DND-41 (cell line): ENCODE measurements at regions not wholly inside any gene's neighbourhood (a gene's known extent, or its start where the extent isn't known, plus 50 kb on each side); places are given as distances from the start of the nearest gene placed in this dataset.
A peak's percentile ranks its signal among the peaks of the same experiment; 100 is the strongest.

Experiments
- ATAC-seq: fragments of 200-7000 bp; cut with Tn5 transposase; 3 replicates; pipeline ENCODE4 v1.9.1; 2021; ENCODE audit warnings: low read depth; ENCODE audit not compliant: insufficient read depth
- DNase-seq: peaks from one replicate; pipeline ENCODE4 v3.0.0-alpha.2; 2020
- H2AFZ ChIP-seq: 2 replicates; pipeline ENCODE4 v1.6.0; 2012; ENCODE audit warnings: low read depth, low read length
- H3K27ac ChIP-seq: 2 replicates; pipeline ENCODE4 v1.5.1; 2012; ENCODE audit warnings: low read length, inconsistent platforms
- H3K27me3 ChIP-seq: fragments of 200-600 bp; sonication (generic); 2 replicates; pipeline ENCODE4 v1.6.0; 2012; ENCODE audit warnings: low read length, mild to moderate bottlenecking, inconsistent platforms; ENCODE audit not compliant: insufficient read depth, poor library complexity
- H3K36me3 ChIP-seq: 2 replicates; pipeline ENCODE4 v1.5.1; 2012; ENCODE audit warnings: low read length, inconsistent platforms; ENCODE audit not compliant: insufficient read depth
- H3K4me1 ChIP-seq: 2 replicates; pipeline ENCODE4 v1.5.1; 2012; ENCODE audit warnings: mild to moderate bottlenecking, low read length; ENCODE audit not compliant: insufficient read depth
- H3K4me2 ChIP-seq: 2 replicates; pipeline ENCODE4 v1.6.0; 2012; ENCODE audit warnings: mild to moderate bottlenecking, moderate library complexity, low read length, inconsistent platforms; ENCODE audit not compliant: insufficient read depth
- H3K4me3 ChIP-seq, 2 experiments: fragments of 200-600 bp in 1 of 2; shearing (Covaris generic) in 1 of 2; 2 replicates each; pipeline ENCODE4 v1.5.1; 2012 to 2016; ENCODE audit warnings: inconsistent platforms in 2 of 2, low read length in 2 of 2, mild to moderate bottlenecking in 2 of 2, low read depth in 1 of 2, moderate library complexity in 1 of 2
- H3K79me2 ChIP-seq: 2 replicates; pipeline ENCODE4 v1.6.0; 2012; ENCODE audit warnings: low read length, inconsistent platforms; ENCODE audit not compliant: insufficient read depth
- H3K9ac ChIP-seq: 2 replicates; pipeline ENCODE4 v1.6.0; 2012; ENCODE audit warnings: low read depth, mild to moderate bottlenecking, inconsistent platforms, low read length, moderate library complexity
- H3K9me3 ChIP-seq: 2 replicates; pipeline ENCODE4 v1.5.1; 2012; ENCODE audit warnings: low read length, moderate library complexity, mild to moderate bottlenecking, inconsistent platforms; ENCODE audit not compliant: insufficient read depth, severe bottlenecking
- H4K20me1 ChIP-seq: 2 replicates; pipeline ENCODE4 v1.6.0; 2012; ENCODE audit warnings: low read length; ENCODE audit not compliant: insufficient read depth
- CTCF ChIP-seq: IDR thresholded peaks from 2 replicates; pipeline ENCODE4 v1.5.1; 2012; ENCODE audit warnings: borderline replicate concordance, low read length, moderate library complexity, mild to moderate bottlenecking; ENCODE audit not compliant: poor library complexity, severe bottlenecking; ENCODE audit errors: extremely low read depth
- EZH2 ChIP-seq: IDR thresholded peaks from 3 replicates; pipeline ENCODE4 v1.6.1; 2012; ENCODE audit warnings: borderline replicate concordance, low read depth, mild to moderate bottlenecking, moderate library complexity, low read length, inconsistent platforms; ENCODE audit not compliant: severe bottlenecking

DNA sequence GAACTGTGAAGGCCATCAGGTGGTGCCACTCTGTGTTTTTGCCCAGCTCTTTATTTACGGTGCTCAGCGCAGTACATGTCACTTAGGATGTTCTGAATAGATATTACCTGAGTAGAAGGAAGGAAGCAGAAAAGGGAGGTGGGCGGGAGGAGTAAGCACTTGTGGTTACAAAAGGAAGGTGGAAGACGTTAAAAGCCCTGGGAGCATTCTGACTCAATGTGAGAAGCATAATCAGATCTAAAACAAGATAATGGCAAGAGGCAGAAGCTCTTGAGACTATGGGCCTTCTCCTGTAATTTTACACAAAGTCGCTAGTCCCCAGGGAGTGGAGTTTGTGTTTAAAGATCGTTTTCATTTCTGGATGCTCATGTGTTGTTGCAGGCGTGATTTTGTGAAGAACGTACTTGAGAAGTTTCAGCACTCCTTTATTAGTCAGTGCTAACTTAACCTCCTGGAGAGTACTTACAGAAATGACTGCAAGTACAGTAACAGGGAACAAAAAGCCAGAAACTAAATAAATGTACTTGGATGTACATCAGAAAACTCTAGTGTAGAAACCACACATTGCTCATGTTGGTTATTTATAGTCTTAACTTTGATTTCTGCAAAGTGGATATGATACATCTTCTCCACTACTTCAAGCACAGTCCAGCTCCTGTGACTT, 1523.5 kb downstream of the AACS start:
- Histone ChIP-seq H4K20me1 (no peaks in the 10 kb centered on the region), H3K36me3 (no peaks in the 10 kb centered on the region), H3K4me1 (peaks cover 18% of the 10 kb centered on the region), H3K79me2 (no peaks in the 10 kb centered on the region), H3K27me3 (no peaks in the 10 kb centered on the region), H3K4me2 (no peak overlapping the region), H2AFZ (no peak overlapping the region), H3K4me3 (no peak overlapping the region), H3K9me3 (no peaks in the 10 kb centered on the region), H3K9ac (no peak overlapping the region), H3K27ac (no peak overlapping the region)
- ATAC-seq (peak; percentile 81), DNase-seq (peak; percentile 30)
- no peak for TF ChIP-seq EZH2
- TF ChIP-seq CTCF, result no peak

GRCh38 chr12:126591533-126591932, 1526.3 kb downstream of the AACS start:
- DNase-seq (no peak), ATAC-seq (no peak)
- H3K27me3 ChIP-seq, result no peaks in the 10 kb centered on the region

DNA sequence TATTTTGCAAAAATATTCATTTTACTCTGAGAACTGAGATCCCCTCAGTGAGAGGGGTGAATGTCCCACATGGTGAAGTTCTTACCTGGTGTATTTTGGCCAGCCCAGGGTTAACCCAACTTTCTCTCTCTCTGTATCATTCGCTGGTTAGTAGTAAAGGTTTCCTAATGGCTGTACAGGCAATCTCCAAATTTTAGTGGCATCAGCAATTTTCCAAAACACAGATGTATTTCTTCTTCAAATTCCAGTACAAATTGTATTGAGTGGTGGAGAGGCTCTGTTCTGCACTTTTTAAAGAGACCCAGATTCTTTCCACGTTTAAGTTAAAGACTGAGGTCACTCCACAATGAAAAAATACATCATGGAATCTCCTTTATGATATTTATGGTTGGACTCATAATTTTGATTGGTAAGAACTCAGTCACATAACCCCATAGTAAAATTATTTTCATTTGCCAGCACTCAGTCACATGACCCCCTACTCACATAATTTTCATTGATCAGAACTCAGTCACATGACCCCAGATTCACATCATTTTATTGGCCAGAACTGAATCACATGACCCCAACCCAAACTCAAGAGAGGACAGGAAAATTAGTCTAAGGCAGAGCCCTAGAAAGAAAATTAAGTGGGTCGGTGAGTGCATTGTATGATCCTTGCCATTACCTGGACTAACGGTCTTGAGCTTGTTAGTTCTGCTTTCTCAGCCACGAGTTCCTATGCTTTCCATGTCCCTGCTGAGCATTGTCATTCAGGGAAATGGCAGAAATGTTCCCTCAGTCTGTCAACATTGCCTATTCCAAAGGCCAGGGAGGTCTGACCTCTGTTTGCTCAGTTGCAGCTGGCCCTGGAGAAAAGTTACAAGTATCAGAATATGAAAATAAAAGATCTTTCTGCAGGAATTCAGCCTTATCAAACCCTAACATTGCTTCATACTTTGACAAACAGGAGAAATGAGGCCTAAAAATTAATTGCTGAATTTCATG, 1536.2 kb downstream of the AACS start:
- H3K4me1 ChIP-seq, result no peaks in the 10 kb centered on the region
- H3K27ac ChIP-seq, result no peak overlapping the region
- H3K9ac ChIP-seq, result no peak overlapping the region
- H3K4me2 ChIP-seq, result no peak overlapping the region
- no peaks in the 10 kb centered on the region for H4K20me1 ChIP-seq
- no peak for DNase-seq
- TF ChIP-seq EZH2 (no peak), CTCF (no peak)
- no peak overlapping the region for H3K4me3 ChIP-seq
- no peaks in the 10 kb centered on the region for H3K27me3 ChIP-seq
- H3K79me2 ChIP-seq, result no peaks in the 10 kb centered on the region
- H3K9me3 ChIP-seq, result no peaks in the 10 kb centered on the region
- no peaks in the 10 kb centered on the region for H3K36me3 ChIP-seq
- no peak for ATAC-seq
- no peak overlapping the region for H2AFZ ChIP-seq

More at GRCh38 chr12:126591533-126591932, 1526.3 kb downstream of the AACS start:
- no peaks in the 10 kb centered on the region for H3K9me3 ChIP-seq
- H3K79me2 ChIP-seq, result no peaks in the 10 kb centered on the region
- H3K36me3 ChIP-seq, result no peaks in the 10 kb centered on the region
- H3K4me3 ChIP-seq, result no peak overlapping the region
- H3K9ac ChIP-seq, result no peak overlapping the region
- H3K4me2 ChIP-seq, result no peak overlapping the region
- peaks cover 18% of the 10 kb centered on the region for H3K4me1 ChIP-seq
- H2AFZ ChIP-seq, result no peak overlapping the region
- H4K20me1 ChIP-seq, result no peaks in the 10 kb centered on the region
- no peak overlapping the region for H3K27ac ChIP-seq
- TF ChIP-seq EZH2 (no peak), CTCF (no peak)
